Activated CD4-positive, alpha-beta T cell treated with anti-CD3 and anti-CD28 coated beads for 36 hours (primary cell): ENCODE measurements at regions not wholly inside any gene's neighbourhood (a gene's known extent, or its start where the extent isn't known, plus 50 kb on each side); places are given as distances from the start of the nearest gene placed in this dataset.

Experiments used
- ATAC-seq: fragments of 200-7000 bp; cut with Tn5 transposase; one replicate; pipeline ENCODE4 v1.10.0; 2021; ENCODE audit warnings: mild to moderate bottlenecking, moderate library complexity
- CTCF ChIA-PET: fragments of 350-600 bp; sonication (Branson Sonifier 250); formaldehyde crosslinking; loops from one replicate; lab custom pipeline; 2021; ENCODE audit warnings: antibody characterized with exemption; lab: Charles Lee
- POLR2A ChIA-PET: fragments of 350-600 bp; sonication (Branson Sonifier 250); formaldehyde crosslinking; loops from one replicate; lab custom pipeline; 2021; ENCODE audit warnings: antibody characterized with exemption, inconsistent platforms; lab: Charles Lee
- DNase-seq: peaks from one replicate; pipeline ENCODE4 v3.0.0-alpha.2; 2020
- H3K27ac Mint-ChIP-seq: one replicate; pipeline ENCODE4 v1.8.0; 2021; ENCODE audit warnings: mixed read lengths
- H3K27me3 Mint-ChIP-seq: one replicate; pipeline ENCODE4 v1.8.0; 2021; ENCODE audit warnings: mixed read lengths
- H3K36me3 Mint-ChIP-seq: one replicate; pipeline ENCODE4 v1.8.0; 2021; ENCODE audit warnings: low read depth, mixed read lengths
- H3K4me1 Mint-ChIP-seq: one replicate; pipeline ENCODE4 v1.8.0; 2021; ENCODE audit warnings: mixed read lengths
- H3K4me3 Mint-ChIP-seq: one replicate; pipeline ENCODE4 v1.8.0; 2021; ENCODE audit warnings: mild to moderate bottlenecking, moderate library complexity, mixed read lengths
- H3K9me3 Mint-ChIP-seq: one replicate; pipeline ENCODE4 v1.8.0; 2021; ENCODE audit warnings: low read depth, mixed read lengths
- intact Hi-C, 2 experiments: fragments of 100-400 bp; cut with DNase I in 1 of 2; cut with micrococcal nuclease in 1 of 2; formaldehyde crosslinking; loops; one replicate each; pipeline versions ENCODE4 v1.14.2 to v1.15.1; 2022 to 2024; cut with DNase I, micrococcal nuclease

GRCh38 chr11:92791886-92792285 is 177.6 kb upstream of the MTNR1B start:
- ChIA-PET POLR2A (no interaction called here), CTCF (no interaction called here)
- ATAC-seq = no peak
- H3K36me3 Mint-ChIP-seq = no peaks in the 10 kb centered on the region
- H3K27me3 Mint-ChIP-seq = peaks cover 2% of the 10 kb centered on the region
- no peak for DNase-seq
- H3K4me1 Mint-ChIP-seq = no peaks in the 10 kb centered on the region
- no peaks in the 10 kb centered on the region for H3K9me3 Mint-ChIP-seq
- intact Hi-C loops = no loop called here
- no peak overlapping the region for H3K27ac Mint-ChIP-seq
- no peak overlapping the region for H3K4me3 Mint-ChIP-seq

DNA sequence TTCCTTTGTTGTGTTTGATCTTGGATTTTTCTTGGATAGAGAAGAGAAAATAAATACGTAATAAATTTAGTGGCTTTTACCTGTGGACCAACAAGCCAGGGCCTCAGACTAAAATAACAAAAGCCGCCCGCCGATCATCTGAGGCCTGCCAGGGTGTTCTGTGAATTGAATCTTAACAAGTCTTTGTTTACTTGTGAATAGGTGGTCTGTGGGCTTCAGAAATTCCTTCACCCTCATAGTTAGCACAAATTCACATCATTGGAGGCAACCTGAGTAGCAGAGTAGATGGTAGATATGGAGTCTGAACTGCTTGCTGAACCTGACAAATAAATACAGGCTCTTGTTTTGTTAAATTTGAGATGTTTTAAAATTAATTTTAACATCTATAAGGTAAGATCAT is 176.3 kb upstream of the MTNR1B start:
- ChIA-PET POLR2A (no interaction called here), CTCF (no interaction called here)
- H3K27me3 Mint-ChIP-seq = peaks cover 2% of the 10 kb centered on the region
- no peaks in the 10 kb centered on the region for H3K9me3 Mint-ChIP-seq
- no peaks in the 10 kb centered on the region for H3K4me1 Mint-ChIP-seq
- no peak overlapping the region for H3K4me3 Mint-ChIP-seq
- intact Hi-C loops = no loop called here
- ATAC-seq (no peak), DNase-seq (no peak)
- no peak overlapping the region for H3K27ac Mint-ChIP-seq
- H3K36me3 Mint-ChIP-seq = no peaks in the 10 kb centered on the region

DNA sequence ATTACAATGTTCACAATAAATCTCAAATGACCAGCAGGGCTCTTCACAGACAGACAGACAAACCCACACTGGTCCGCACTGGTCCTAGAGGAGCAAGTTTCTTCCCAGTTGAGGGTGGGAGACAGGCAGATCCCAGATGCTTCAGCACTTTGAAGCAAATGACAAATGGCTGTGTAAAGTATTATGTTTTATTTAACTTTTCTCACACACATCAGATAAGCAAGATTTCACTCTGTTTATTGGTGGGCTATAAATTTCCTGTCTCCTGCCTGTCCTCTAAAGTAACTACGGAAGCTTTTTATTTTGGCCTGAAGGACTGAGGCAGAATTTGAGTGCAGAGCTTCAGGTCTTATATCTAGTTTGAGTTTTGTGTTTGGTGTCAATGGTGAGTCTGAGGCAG is 174.7 kb upstream of the MTNR1B start:
- ChIA-PET POLR2A (no interaction called here), CTCF (no interaction called here)
- H3K36me3 Mint-ChIP-seq = no peaks in the 10 kb centered on the region
- H3K4me1 Mint-ChIP-seq = no peaks in the 10 kb centered on the region
- H3K9me3 Mint-ChIP-seq = no peaks in the 10 kb centered on the region
- ATAC-seq (no peak), DNase-seq (no peak)
- peaks cover 2% of the 10 kb centered on the region for H3K27me3 Mint-ChIP-seq
- no peak overlapping the region for H3K4me3 Mint-ChIP-seq
- intact Hi-C loops = no loop called here
- no peak overlapping the region for H3K27ac Mint-ChIP-seq

DNA sequence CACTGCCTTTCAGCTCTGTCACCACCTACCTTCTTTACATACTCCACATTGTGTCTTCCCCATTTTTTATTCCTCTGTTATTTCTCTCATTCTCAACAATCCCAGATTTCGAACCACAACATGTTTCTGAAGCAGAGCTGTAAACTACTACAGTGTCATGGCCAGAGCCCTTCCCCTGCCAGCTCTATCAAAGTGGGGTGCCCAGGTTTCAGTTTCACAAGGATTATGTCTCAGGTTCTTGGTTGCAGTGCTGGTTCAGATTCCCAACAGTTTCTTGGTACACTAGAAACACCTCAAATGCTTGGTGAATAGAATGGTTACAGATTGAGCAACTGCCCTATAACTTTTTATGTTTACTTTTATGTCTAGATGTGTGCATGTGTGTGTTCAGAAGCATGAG is 172.7 kb upstream of the MTNR1B start:
- H3K9me3 Mint-ChIP-seq = peaks cover 2% of the 10 kb centered on the region
- ChIA-PET CTCF (no interaction called here), POLR2A (no interaction called here)
- no peaks in the 10 kb centered on the region for H3K4me1 Mint-ChIP-seq
- no peaks in the 10 kb centered on the region for H3K36me3 Mint-ChIP-seq
- intact Hi-C loops = no loop called here
- ATAC-seq (no peak), DNase-seq (no peak)
- peaks cover 2% of the 10 kb centered on the region for H3K27me3 Mint-ChIP-seq
- H3K27ac Mint-ChIP-seq = no peak overlapping the region
- H3K4me3 Mint-ChIP-seq = no peak overlapping the region

GRCh38 chr11:92797874-92798273 is 171.6 kb upstream of the MTNR1B start:
- ChIA-PET CTCF (no interaction called here), POLR2A (no interaction called here)
- intact Hi-C loops = no loop called here
- no peaks in the 10 kb centered on the region for H3K36me3 Mint-ChIP-seq
- peaks cover 2% of the 10 kb centered on the region for H3K9me3 Mint-ChIP-seq
- ATAC-seq (no peak), DNase-seq (no peak)
- no peak overlapping the region for H3K4me3 Mint-ChIP-seq
- no peaks in the 10 kb centered on the region for H3K4me1 Mint-ChIP-seq
- no peak overlapping the region for H3K27ac Mint-ChIP-seq
- peaks cover 2% of the 10 kb centered on the region for H3K27me3 Mint-ChIP-seq

- ATAC-seq (no peak), DNase-seq (no peak)
- Mint-ChIP-seq H3K27ac (no peak overlapping the region), H3K4me3 (no peak overlapping the region), H3K9me3 (peaks cover 2% of the 10 kb centered on the region), H3K27me3 (no peaks in the 10 kb centered on the region), H3K36me3 (no peaks in the 10 kb centered on the region), H3K4me1 (no peaks in the 10 kb centered on the region)
- intact Hi-C loops = no loop called here
- POLR2A ChIA-PET = no interaction called here
- CTCF ChIA-PET = interaction anchor here (0.7 kb wide), 1 partner anchor 11 kb away, joined by 3 read pairs; no protein-coding TSS in a partner anchor
These were observed 167.8 kb upstream of the MTNR1B start for GRCh38 chr11:92801685-92802084.

GRCh38 chr11:92802644-92803043 is 166.8 kb upstream of the MTNR1B start:
- intact Hi-C loops = no loop called here
- CTCF ChIA-PET = no interaction called here

DNA sequence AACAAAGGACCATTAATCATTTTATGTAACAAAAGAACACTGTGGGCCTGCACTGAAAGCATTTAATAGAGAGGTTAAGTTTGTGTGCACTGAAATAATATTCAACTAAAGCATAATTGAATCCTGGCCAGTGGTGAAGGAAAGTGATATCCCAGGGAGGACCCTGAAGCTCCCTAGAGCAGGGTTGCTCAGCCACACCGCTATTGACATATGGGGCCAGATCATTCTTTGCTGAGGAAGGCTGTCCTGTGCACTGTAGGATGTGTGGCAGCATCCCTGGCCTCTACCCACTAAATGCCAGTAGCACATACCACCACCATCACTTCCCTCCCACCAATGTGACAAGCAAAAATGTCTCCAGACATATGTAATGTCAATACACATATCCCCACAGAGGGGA is 166.1 kb upstream of the MTNR1B start:
- no peak for ATAC-seq
- ChIA-PET POLR2A (no interaction called here), CTCF (no interaction called here)
- H3K27me3 Mint-ChIP-seq = no peaks in the 10 kb centered on the region
- no peak overlapping the region for H3K27ac Mint-ChIP-seq
- no peaks in the 10 kb centered on the region for H3K4me1 Mint-ChIP-seq
- H3K9me3 Mint-ChIP-seq = peaks cover 2% of the 10 kb centered on the region
- no peak overlapping the region for H3K4me3 Mint-ChIP-seq
- intact Hi-C loops = no loop called here
- DNase-seq = no peak
- no peaks in the 10 kb centered on the region for H3K36me3 Mint-ChIP-seq

More at GRCh38 chr11:92802644-92803043, 166.8 kb upstream of the MTNR1B start:
- no peaks in the 10 kb centered on the region for H3K27me3 Mint-ChIP-seq
- no peaks in the 10 kb centered on the region for H3K4me1 Mint-ChIP-seq
- no peak overlapping the region for H3K27ac Mint-ChIP-seq
- no peaks in the 10 kb centered on the region for H3K36me3 Mint-ChIP-seq
- peaks cover 2% of the 10 kb centered on the region for H3K9me3 Mint-ChIP-seq
- H3K4me3 Mint-ChIP-seq = no peak overlapping the region
- DNase-seq = no peak
- no peak for ATAC-seq
- POLR2A ChIA-PET = no interaction called here

GRCh38 chr11:92804388-92804966 is 165.0 kb upstream of the MTNR1B start:
- intact Hi-C loops = no loop called here
- no peaks in the 10 kb centered on the region for H3K4me1 Mint-ChIP-seq
- no peak overlapping the region for H3K27ac Mint-ChIP-seq
- no peak for DNase-seq
- ChIA-PET CTCF (no interaction called here), POLR2A (no interaction called here)
- ATAC-seq = no peak
- no peaks in the 10 kb centered on the region for H3K36me3 Mint-ChIP-seq
- H3K27me3 Mint-ChIP-seq = no peaks in the 10 kb centered on the region
- no peak overlapping the region for H3K4me3 Mint-ChIP-seq
- H3K9me3 Mint-ChIP-seq = peaks cover 2% of the 10 kb centered on the region

- H3K9me3 Mint-ChIP-seq = no peaks in the 10 kb centered on the region
- no peak overlapping the region for H3K4me3 Mint-ChIP-seq
- no peaks in the 10 kb centered on the region for H3K27me3 Mint-ChIP-seq
- H3K36me3 Mint-ChIP-seq = no peaks in the 10 kb centered on the region
- DNase-seq (no peak), ATAC-seq (no peak)
- no peak overlapping the region for H3K27ac Mint-ChIP-seq
- intact Hi-C loops = no loop called here
- H3K4me1 Mint-ChIP-seq = no peaks in the 10 kb centered on the region
- CTCF ChIA-PET = interaction anchor here (0.6 kb wide), 1 partner anchor 514 kb away, joined by 3 read pairs; no protein-coding TSS in a partner anchor
- POLR2A ChIA-PET = no interaction called here
These were observed 161.4 kb upstream of the MTNR1B start for GRCh38 chr11:92808022-92808421.

DNA sequence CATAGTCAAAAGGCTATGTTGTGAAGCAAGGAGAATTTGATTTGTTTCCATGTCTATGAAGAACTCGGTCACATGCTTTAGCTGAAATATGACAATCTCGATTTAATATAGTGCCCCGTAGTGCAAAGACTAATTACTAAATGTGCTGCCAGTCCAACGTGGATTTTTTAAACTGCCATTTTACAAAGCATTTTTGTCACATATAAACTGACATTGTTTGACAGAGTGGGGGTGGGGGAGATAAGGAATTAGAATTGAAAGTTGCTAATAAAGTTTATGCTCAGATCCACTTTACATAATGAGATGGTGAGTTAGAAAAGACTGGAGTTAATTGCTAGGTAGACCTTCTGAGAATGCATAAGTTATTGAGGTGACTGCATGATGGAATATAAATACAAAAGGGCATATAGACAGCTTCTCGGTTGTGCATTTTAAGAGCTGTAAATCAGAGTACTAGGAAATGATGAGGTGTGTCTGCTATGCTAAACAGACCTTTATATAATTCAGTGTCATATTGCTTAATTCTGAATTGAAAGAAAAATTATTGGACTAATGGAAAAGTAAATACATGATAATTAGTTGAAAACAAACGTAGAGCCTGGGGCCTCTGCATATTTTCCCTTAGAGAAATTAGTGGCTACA is 158.9 kb upstream of the MTNR1B start:
- no peaks in the 10 kb centered on the region for H3K9me3 Mint-ChIP-seq
- no peak overlapping the region for H3K4me3 Mint-ChIP-seq
- ATAC-seq = no peak
- DNase-seq = no peak
- H3K36me3 Mint-ChIP-seq = no peaks in the 10 kb centered on the region
- CTCF ChIA-PET = no interaction called here
- no peak overlapping the region for H3K27ac Mint-ChIP-seq
- intact Hi-C loops = no loop called here
- H3K27me3 Mint-ChIP-seq = peaks cover 2% of the 10 kb centered on the region
- POLR2A ChIA-PET = no interaction called here
- no peaks in the 10 kb centered on the region for H3K4me1 Mint-ChIP-seq

DNA sequence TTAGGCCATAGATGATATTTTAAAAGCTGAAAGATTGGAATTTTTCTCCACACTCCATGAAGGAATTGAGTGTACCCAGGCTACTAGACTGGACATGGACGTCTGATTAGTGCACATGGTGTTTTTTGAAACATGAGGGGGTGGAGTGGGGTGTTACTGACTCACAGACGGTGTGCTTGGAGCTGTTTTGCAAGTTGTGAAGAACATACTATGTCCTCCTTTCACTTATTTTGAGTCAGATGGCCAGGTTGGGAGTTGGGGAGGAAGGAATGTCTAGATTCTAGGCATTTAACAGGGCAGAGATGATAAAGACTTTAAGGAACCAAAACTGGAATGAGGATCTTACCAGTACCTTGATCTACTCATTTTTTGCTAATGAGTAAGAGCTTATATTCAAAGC is 158.1 kb upstream of the MTNR1B start:
- H3K27me3 Mint-ChIP-seq = peaks cover 2% of the 10 kb centered on the region
- H3K4me3 Mint-ChIP-seq = no peak overlapping the region
- H3K9me3 Mint-ChIP-seq = no peaks in the 10 kb centered on the region
- ATAC-seq (no peak), DNase-seq (no peak)
- ChIA-PET CTCF (interaction anchor here (0.5 kb wide), 1 partner anchor 32 kb away, joined by 3 read pairs; no protein-coding TSS in a partner anchor), POLR2A (no interaction called here)
- intact Hi-C loops = no loop called here
- no peaks in the 10 kb centered on the region for H3K36me3 Mint-ChIP-seq
- H3K27ac Mint-ChIP-seq = no peak overlapping the region
- H3K4me1 Mint-ChIP-seq = no peaks in the 10 kb centered on the region
